GM23338 (cell line): ENCODE measurements at regions not wholly inside any gene's neighbourhood (a gene's known extent, or its start where the extent isn't known, plus 50 kb on each side); places are given as distances from the start of the nearest gene placed in this dataset.
A peak's percentile ranks its signal among the peaks of the same experiment; 100 is the strongest.

Source experiments
- ATAC-seq: fragments of 200-7000 bp; cut with Tn5 transposase; 3 replicates; pipeline ENCODE4 v1.9.1; 2020
- DNase-seq: peaks from one replicate; pipeline ENCODE4 v3.0.0-alpha.2; 2015; ENCODE audit warnings: low spot score
- H2AFZ ChIP-seq: fragments of 200-600 bp; sonication (generic); 2 replicates; pipeline ENCODE4 v1.8.0; 2016; ENCODE audit warnings: antibody characterized with exemption, mild to moderate bottlenecking, moderate library complexity
- H3F3A ChIP-seq: fragments of 200-600 bp; sonication (generic); replicated peaks from 2 replicates; pipeline ENCODE4 v1.8.0; 2017; ENCODE audit warnings: antibody characterized with exemption, mixed run types, low read depth
- H3K27ac ChIP-seq: fragments of 200-600 bp; sonication (generic); 2 replicates; pipeline ENCODE4 v1.6.1; 2016; ENCODE audit warnings: low read depth
- H3K27me3 ChIP-seq: fragments of 200-600 bp; sonication (generic); 2 replicates; pipeline ENCODE4 v1.8.0; 2016; ENCODE audit warnings: mild to moderate bottlenecking, mixed run types, moderate library complexity; ENCODE audit not compliant: insufficient read depth
- H3K36me3 ChIP-seq: fragments of 200-600 bp; sonication (generic); 2 replicates; pipeline ENCODE4 v1.8.0; 2016; ENCODE audit warnings: mild to moderate bottlenecking; ENCODE audit not compliant: insufficient read depth
- H3K4me1 ChIP-seq: fragments of 200-600 bp; sonication (generic); 2 replicates; pipeline ENCODE4 v1.8.0; 2016; ENCODE audit warnings: mild to moderate bottlenecking, moderate library complexity; ENCODE audit not compliant: insufficient read depth
- H3K4me2 ChIP-seq: fragments of 200-600 bp; sonication (generic); 2 replicates; pipeline ENCODE4 v1.7.1; 2017; ENCODE audit warnings: mixed run types
- H3K4me3 ChIP-seq: fragments of 200-600 bp; sonication (generic); 2 replicates; pipeline ENCODE4 v1.6.1; 2016; ENCODE audit warnings: mixed run types
- H3K79me2 ChIP-seq: fragments of 200-600 bp; sonication (generic); replicated peaks from 2 replicates; pipeline ENCODE4 v1.8.0; 2017; ENCODE audit warnings: mild to moderate bottlenecking; ENCODE audit not compliant: insufficient read depth
- H3K9me2 ChIP-seq: fragments of 200-600 bp; sonication (generic); 2 replicates; pipeline ENCODE4 v1.8.0; 2017; ENCODE audit not compliant: insufficient read depth
- H4K20me1 ChIP-seq: fragments of 200-600 bp; sonication (generic); replicated peaks from 2 replicates; pipeline ENCODE4 v1.8.0; 2017; ENCODE audit warnings: mild to moderate bottlenecking; ENCODE audit not compliant: insufficient read depth
- H3K27ac Mint-ChIP-seq: 2 replicates; pipeline ENCODE4 v1.8.0; 2020; ENCODE audit warnings: inconsistent platforms, mild to moderate bottlenecking, moderate library complexity, mixed read lengths
- H3K27me3 Mint-ChIP-seq: 3 replicates; pipeline ENCODE4 v1.8.0; 2022; ENCODE audit warnings: low read depth, mild to moderate bottlenecking, moderate library complexity, mixed read lengths, inconsistent platforms; ENCODE audit not compliant: insufficient read depth, poor library complexity
- H3K36me3 Mint-ChIP-seq: 3 replicates; pipeline ENCODE4 v1.8.0; 2021; ENCODE audit warnings: low read depth, mild to moderate bottlenecking, inconsistent platforms, moderate library complexity, mixed read lengths
- H3K4me1 Mint-ChIP-seq: 3 replicates; pipeline ENCODE4 v1.8.0; 2020; ENCODE audit warnings: mild to moderate bottlenecking, inconsistent platforms, mixed read lengths
- H3K4me3 Mint-ChIP-seq: 3 replicates; pipeline ENCODE4 v1.8.0; 2021; ENCODE audit warnings: moderate library complexity, mild to moderate bottlenecking, inconsistent platforms, mixed read lengths
- H3K9me3 Mint-ChIP-seq: 3 replicates; pipeline ENCODE4 v1.8.0; 2020; ENCODE audit warnings: moderate library complexity, mild to moderate bottlenecking, inconsistent platforms, mixed read lengths
- CREB1 ChIP-seq: fragments of 250-450 bp; sonication (Bioruptor Pico); IDR thresholded peaks from 2 replicates; pipeline ENCODE4 v1.5.0; 2020; ENCODE audit warnings: low read depth, mild to moderate bottlenecking, moderate library complexity
- CTCF ChIP-seq, 2 experiments: fragments of 200-600 bp in 1 of 2; sonication (generic) in 1 of 2; conservative IDR thresholded peaks; 2 replicates each; pipeline versions ENCODE4 v1.5.1 to v1.6.1; 2016 to 2017; ENCODE audit warnings: antibody characterized with exemption in 2 of 2, low read depth in 2 of 2, mild to moderate bottlenecking in 2 of 2, moderate library complexity in 1 of 2
- ETS1 ChIP-seq: IDR thresholded peaks from 2 replicates; pipeline ENCODE4 v1.6.1; 2016; ENCODE audit warnings: antibody characterized with exemption
- EZH2 ChIP-seq: fragments of 200-600 bp; sonication (generic); IDR thresholded peaks from one replicate; pipeline ENCODE4 v1.8.0; 2017; ENCODE audit warnings: antibody characterized with exemption, mild to moderate bottlenecking, low read depth; ENCODE audit not compliant: unreplicated experiment
- EZH2phosphoT487 ChIP-seq: fragments of 200-600 bp; sonication (generic); IDR thresholded peaks from one replicate; pipeline ENCODE4 v1.8.1; 2018; ENCODE audit warnings: antibody characterized with exemption; ENCODE audit not compliant: unreplicated experiment
- JUNB ChIP-seq: IDR thresholded peaks from one replicate; pipeline ENCODE4 v1.6.1; 2016; ENCODE audit warnings: antibody characterized with exemption; ENCODE audit not compliant: unreplicated experiment
- NANOG ChIP-seq: IDR thresholded peaks from 2 replicates; pipeline ENCODE4 v1.6.1; 2016; ENCODE audit warnings: antibody characterized with exemption, borderline replicate concordance
- POLR2AphosphoS5 ChIP-seq: IDR thresholded peaks from 2 replicates; pipeline ENCODE4 v1.6.1; 2016; ENCODE audit warnings: antibody characterized with exemption, low read depth
- REST ChIP-seq: IDR thresholded peaks from one replicate; pipeline ENCODE4 v1.6.1; 2018; ENCODE audit warnings: antibody characterized with exemption; ENCODE audit not compliant: unreplicated experiment
- STAT1 ChIP-seq: IDR thresholded peaks from one replicate; pipeline ENCODE4 v1.6.1; 2016; ENCODE audit warnings: antibody characterized with exemption; ENCODE audit not compliant: unreplicated experiment
- ZNF114 ChIP-seq: fragments of 250-450 bp; sonication (Bioruptor Pico); IDR thresholded peaks from 2 replicates; pipeline ENCODE4 v1.5.0; 2020; ENCODE audit warnings: mild to moderate bottlenecking, moderate library complexity
- ZNF331 ChIP-seq: fragments of 250-450 bp; sonication (Bioruptor Pico); IDR thresholded peaks from 2 replicates; pipeline ENCODE4 v1.5.0; 2020; ENCODE audit warnings: low read depth, mild to moderate bottlenecking, moderate library complexity
- ZNF462 ChIP-seq: fragments of 250-450 bp; sonication (Bioruptor Pico); IDR thresholded peaks from 2 replicates; pipeline ENCODE4 v1.5.0; 2020; ENCODE audit warnings: mild to moderate bottlenecking, moderate library complexity

- H3K27ac ChIP-seq, result no peak overlapping the region
- H3K36me3 ChIP-seq, result no peaks in the 10 kb centered on the region
- H3K9me3 Mint-ChIP-seq, result peaks cover 9% of the 10 kb centered on the region; the same call in 1 of the 3 replicates
- H3K4me1 Mint-ChIP-seq, result no peaks in the 10 kb centered on the region; the same call in 1 of the 3 replicates
- TF ChIP-seq CTCF (conservative IDR thresholded peaks at IDR 0.05; ENCODE audit: low read depth in 2 of 2) (no peak), JUNB (no peak), REST (no peak), ETS1 (no peak), ZNF114 (CRISPR knock-in tag) (no peak), CREB1 (no peak), ZNF462 (CRISPR knock-in tag) (no peak), STAT1 (no peak), NANOG (no peak), POLR2AphosphoS5 (no peak), EZH2 (no peak), ZNF331 (CRISPR knock-in tag) (no peak), EZH2phosphoT487 (no peak)
- no peaks in the 10 kb centered on the region for H3K27me3 Mint-ChIP-seq
- no peaks in the 10 kb centered on the region for H3K4me1 ChIP-seq
- no peak for ATAC-seq
- no peaks in the 10 kb centered on the region for H4K20me1 ChIP-seq
- no peaks in the 10 kb centered on the region for H3K79me2 ChIP-seq
- no peaks in the 10 kb centered on the region for H3K27me3 ChIP-seq
- no peak overlapping the region for H3K27ac Mint-ChIP-seq
- H3K4me3 ChIP-seq, result no peak overlapping the region
- no peak for DNase-seq
- peak overlapping the region; percentile 23; the same call in 1 of the 2 replicates for H2AFZ ChIP-seq
- H3F3A ChIP-seq, result no peaks in the 10 kb centered on the region
- H3K4me2 ChIP-seq, result no peak overlapping the region
- H3K9me2 ChIP-seq, result no peaks in the 10 kb centered on the region
- H3K36me3 Mint-ChIP-seq, result no peaks in the 10 kb centered on the region
- no peak overlapping the region for H3K4me3 Mint-ChIP-seq
These were observed 297.8 kb downstream of the SH3GL2 start for GRCh38 chr9:17876687-17877086.
